ENCODE measurements at regions not wholly inside any gene's neighbourhood (a gene's known extent, or its start where the extent isn't known, plus 50 kb on each side); places are given as distances from the start of the nearest gene placed in this dataset.

DNA sequence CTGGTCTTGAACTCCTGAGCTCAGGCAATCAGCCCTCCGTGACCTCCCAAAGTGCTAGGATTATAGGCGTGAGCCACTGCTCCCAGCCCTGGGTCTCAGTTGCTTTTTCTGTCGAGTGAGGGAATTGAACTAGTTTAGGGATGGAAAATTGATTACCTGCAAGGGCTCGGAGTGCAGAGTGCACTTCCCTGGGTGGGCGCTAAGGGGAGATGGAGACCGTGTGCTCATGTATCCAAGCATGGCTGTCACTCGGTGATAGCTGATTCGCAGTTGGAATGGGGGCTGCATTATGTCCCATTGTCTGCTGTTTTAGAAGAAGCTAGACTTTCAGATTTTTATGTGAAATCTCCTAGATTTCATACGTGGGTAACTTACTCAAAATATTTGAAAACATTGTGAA lies 139.9 kb upstream of the RFC3 start:
- TF ChIP-seq, protein P1, sequence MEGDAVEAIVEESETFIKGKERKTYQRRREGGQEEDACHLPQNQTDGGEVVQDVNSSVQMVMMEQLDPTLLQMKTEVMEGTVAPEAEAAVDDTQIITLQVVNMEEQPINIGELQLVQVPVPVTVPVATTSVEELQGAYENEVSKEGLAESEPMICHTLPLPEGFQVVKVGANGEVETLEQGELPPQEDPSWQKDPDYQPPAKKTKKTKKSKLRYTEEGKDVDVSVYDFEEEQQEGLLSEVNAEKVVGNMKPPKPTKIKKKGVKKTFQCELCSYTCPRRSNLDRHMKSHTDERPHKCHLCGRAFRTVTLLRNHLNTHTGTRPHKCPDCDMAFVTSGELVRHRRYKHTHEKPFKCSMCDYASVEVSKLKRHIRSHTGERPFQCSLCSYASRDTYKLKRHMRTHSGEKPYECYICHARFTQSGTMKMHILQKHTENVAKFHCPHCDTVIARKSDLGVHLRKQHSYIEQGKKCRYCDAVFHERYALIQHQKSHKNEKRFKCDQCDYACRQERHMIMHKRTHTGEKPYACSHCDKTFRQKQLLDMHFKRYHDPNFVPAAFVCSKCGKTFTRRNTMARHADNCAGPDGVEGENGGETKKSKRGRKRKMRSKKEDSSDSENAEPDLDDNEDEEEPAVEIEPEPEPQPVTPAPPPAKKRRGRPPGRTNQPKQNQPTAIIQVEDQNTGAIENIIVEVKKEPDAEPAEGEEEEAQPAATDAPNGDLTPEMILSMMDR (IDR thresholded peaks at IDR 0.05) = peak; percentile 68
- TF ChIP-seq POLR2AphosphoS5 (IDR thresholded peaks at IDR 0.05; ENCODE audit: low read depth, low read length) (no peak), SIN3A (IDR thresholded peaks at IDR 0.05; ENCODE audit: borderline replicate concordance, insufficient read depth, low read depth, low read length) (no peak)
- TF ChIP-seq, protein P2, sequence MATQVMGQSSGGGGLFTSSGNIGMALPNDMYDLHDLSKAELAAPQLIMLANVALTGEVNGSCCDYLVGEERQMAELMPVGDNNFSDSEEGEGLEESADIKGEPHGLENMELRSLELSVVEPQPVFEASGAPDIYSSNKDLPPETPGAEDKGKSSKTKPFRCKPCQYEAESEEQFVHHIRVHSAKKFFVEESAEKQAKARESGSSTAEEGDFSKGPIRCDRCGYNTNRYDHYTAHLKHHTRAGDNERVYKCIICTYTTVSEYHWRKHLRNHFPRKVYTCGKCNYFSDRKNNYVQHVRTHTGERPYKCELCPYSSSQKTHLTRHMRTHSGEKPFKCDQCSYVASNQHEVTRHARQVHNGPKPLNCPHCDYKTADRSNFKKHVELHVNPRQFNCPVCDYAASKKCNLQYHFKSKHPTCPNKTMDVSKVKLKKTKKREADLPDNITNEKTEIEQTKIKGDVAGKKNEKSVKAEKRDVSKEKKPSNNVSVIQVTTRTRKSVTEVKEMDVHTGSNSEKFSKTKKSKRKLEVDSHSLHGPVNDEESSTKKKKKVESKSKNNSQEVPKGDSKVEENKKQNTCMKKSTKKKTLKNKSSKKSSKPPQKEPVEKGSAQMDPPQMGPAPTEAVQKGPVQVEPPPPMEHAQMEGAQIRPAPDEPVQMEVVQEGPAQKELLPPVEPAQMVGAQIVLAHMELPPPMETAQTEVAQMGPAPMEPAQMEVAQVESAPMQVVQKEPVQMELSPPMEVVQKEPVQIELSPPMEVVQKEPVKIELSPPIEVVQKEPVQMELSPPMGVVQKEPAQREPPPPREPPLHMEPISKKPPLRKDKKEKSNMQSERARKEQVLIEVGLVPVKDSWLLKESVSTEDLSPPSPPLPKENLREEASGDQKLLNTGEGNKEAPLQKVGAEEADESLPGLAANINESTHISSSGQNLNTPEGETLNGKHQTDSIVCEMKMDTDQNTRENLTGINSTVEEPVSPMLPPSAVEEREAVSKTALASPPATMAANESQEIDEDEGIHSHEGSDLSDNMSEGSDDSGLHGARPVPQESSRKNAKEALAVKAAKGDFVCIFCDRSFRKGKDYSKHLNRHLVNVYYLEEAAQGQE (IDR thresholded peaks at IDR 0.05; ENCODE audit: insufficient read depth in 1 of 2, low read depth in 2 of 2, low read length in 1 of 2) = no peak

All from Panc1 (cell line).